H7 (cell line): ENCODE measurements at regions not wholly inside any gene's neighbourhood (a gene's known extent, or its start where the extent isn't known, plus 50 kb on each side); places are given as distances from the start of the nearest gene placed in this dataset.

Source experiments
- DNase-seq: peaks from one replicate; pipeline ENCODE4 v3.0.0; 2012
- H3K27me3 ChIP-seq: 2 replicates; pipeline ENCODE4 v1.6.0; 2011; ENCODE audit warnings: mild to moderate bottlenecking, low read length; ENCODE audit not compliant: control insufficient read depth, insufficient read depth
- H3K36me3 ChIP-seq: replicated peaks from 2 replicates; pipeline ENCODE4 v1.5.1; 2011; ENCODE audit warnings: low read length; ENCODE audit not compliant: control insufficient read depth, insufficient read depth
- H3K4me3 ChIP-seq: 2 replicates; pipeline ENCODE4 v1.5.1; 2011; ENCODE audit warnings: low read depth, mild to moderate bottlenecking, control low read depth, low read length, moderate library complexity; ENCODE audit not compliant: insufficient read depth

- no peak overlapping the region for H3K4me3 ChIP-seq
- H3K27me3 ChIP-seq: no peaks in the 10 kb centered on the region
- no peaks in the 10 kb centered on the region for H3K36me3 ChIP-seq
- DNase-seq: no peak
Measured at GRCh38 chr21:23292292-23292691, 2294.1 kb downstream of the NCAM2 start.

- Histone ChIP-seq H3K4me3 (no peak overlapping the region), H3K36me3 (no peaks in the 10 kb centered on the region), H3K27me3 (no peaks in the 10 kb centered on the region)
- DNase-seq: no peak
Measured at GRCh38 chr21:23281917-23282316, 2283.7 kb downstream of the NCAM2 start.

- no peak for DNase-seq
- Histone ChIP-seq H3K36me3 (no peaks in the 10 kb centered on the region), H3K4me3 (no peak overlapping the region), H3K27me3 (no peaks in the 10 kb centered on the region)
Measured at GRCh38 chr21:23249760-23250159, 2251.6 kb downstream of the NCAM2 start.

GRCh38 chr21:23247334-23247733 is 2249.1 kb downstream of the NCAM2 start:
- no peak for DNase-seq
- no peak overlapping the region for H3K4me3 ChIP-seq
- no peaks in the 10 kb centered on the region for H3K36me3 ChIP-seq
- no peaks in the 10 kb centered on the region for H3K27me3 ChIP-seq

- no peak overlapping the region for H3K4me3 ChIP-seq
- no peak for DNase-seq
- no peaks in the 10 kb centered on the region for H3K27me3 ChIP-seq
- no peaks in the 10 kb centered on the region for H3K36me3 ChIP-seq
Measured at GRCh38 chr21:23245255-23245654, 2247.0 kb downstream of the NCAM2 start.

GRCh38 chr21:23223882-23224281 is 2225.7 kb downstream of the NCAM2 start:
- DNase-seq: peak; percentile 1
- H3K4me3 ChIP-seq: no peak overlapping the region
- H3K27me3 ChIP-seq: no peaks in the 10 kb centered on the region
- no peaks in the 10 kb centered on the region for H3K36me3 ChIP-seq

GRCh38 chr21:23218667-23219066 is 2220.5 kb downstream of the NCAM2 start:
- Histone ChIP-seq H3K36me3 (no peaks in the 10 kb centered on the region), H3K4me3 (no peak overlapping the region), H3K27me3 (no peaks in the 10 kb centered on the region)
- no peak for DNase-seq

GRCh38 chr21:23217597-23217996 is 2219.4 kb downstream of the NCAM2 start:
- H3K36me3 ChIP-seq: no peaks in the 10 kb centered on the region
- H3K27me3 ChIP-seq: no peaks in the 10 kb centered on the region
- DNase-seq: no peak
- H3K4me3 ChIP-seq: no peak overlapping the region

GRCh38 chr21:23215261-23215660 is 2217.1 kb downstream of the NCAM2 start:
- Histone ChIP-seq H3K36me3 (no peaks in the 10 kb centered on the region), H3K4me3 (no peak overlapping the region), H3K27me3 (no peaks in the 10 kb centered on the region)
- DNase-seq: no peak
